OCI-LY1 (cell line): ENCODE measurements at regions not wholly inside any gene's neighbourhood (a gene's known extent, or its start where the extent isn't known, plus 50 kb on each side); places are given as distances from the start of the nearest gene placed in this dataset.

Experiments used
- H2AFZ ChIP-seq: fragments of 200-600 bp; sonication (generic), shearing (Covaris generic); 2 replicates; pipeline ENCODE4 v1.6.0; 2014; ENCODE audit warnings: antibody characterized with exemption, mild to moderate bottlenecking, low read length
- H3F3A ChIP-seq: fragments of 200-600 bp; sonication (generic), shearing (Covaris generic); 2 replicates; pipeline ENCODE4 v1.6.0; 2014; ENCODE audit warnings: mild to moderate bottlenecking, antibody characterized with exemption, low read length, moderate library complexity; ENCODE audit not compliant: insufficient read depth
- H3K27ac ChIP-seq: fragments of 200-600 bp; sonication (generic); 2 replicates; pipeline ENCODE4 v1.5.1; 2014; ENCODE audit warnings: low read length, mixed run types, mild to moderate bottlenecking, low read depth; ENCODE audit not compliant: poor library complexity, severe bottlenecking
- H3K27me3 ChIP-seq: fragments of 200-600 bp; sonication (generic); 2 replicates; pipeline ENCODE4 v1.6.0; 2014; ENCODE audit warnings: antibody characterized with exemption, mild to moderate bottlenecking, low read length, moderate library complexity; ENCODE audit not compliant: insufficient read depth
- H3K36me3 ChIP-seq: fragments of 200-600 bp; sonication (generic); 2 replicates; pipeline ENCODE4 v1.6.1; 2014; ENCODE audit warnings: mild to moderate bottlenecking, antibody characterized with exemption, low read length, moderate library complexity, mixed read lengths; ENCODE audit not compliant: insufficient read depth
- H3K4me1 ChIP-seq: fragments of 200-600 bp; sonication (generic); 2 replicates; pipeline ENCODE4 v1.5.1; 2014; ENCODE audit warnings: mild to moderate bottlenecking, low read length, moderate library complexity; ENCODE audit not compliant: insufficient read depth, severe bottlenecking
- H3K4me2 ChIP-seq: fragments of 200-600 bp; sonication (generic), shearing (Covaris generic); 2 replicates; pipeline ENCODE4 v1.6.1; 2014; ENCODE audit warnings: low read length
- H3K4me3 ChIP-seq: fragments of 200-600 bp; sonication (generic); 2 replicates; pipeline ENCODE4 v1.5.1; 2014; ENCODE audit warnings: low read length, low read depth, mild to moderate bottlenecking, mixed read lengths; ENCODE audit not compliant: poor library complexity, severe bottlenecking
- H3K79me2 ChIP-seq: fragments of 200-600 bp; shearing (Covaris generic); 2 replicates; pipeline ENCODE4 v1.6.1; 2016; ENCODE audit warnings: mixed run types, low read length, mixed read lengths; ENCODE audit not compliant: insufficient read depth
- H3K9ac ChIP-seq: fragments of 200-600 bp; sonication (generic), shearing (Covaris generic); 2 replicates; pipeline ENCODE4 v1.6.1; 2014; ENCODE audit warnings: mild to moderate bottlenecking, low read length, mixed read lengths
- H3K9me2 ChIP-seq: fragments of 200-600 bp; sonication (generic), shearing (Covaris generic); 2 replicates; pipeline ENCODE4 v1.6.1; 2014; ENCODE audit warnings: low read depth, mild to moderate bottlenecking, low read length, mixed read lengths
- H3K9me3 ChIP-seq: fragments of 200-600 bp; shearing (Covaris generic); 2 replicates; pipeline ENCODE4 v1.6.1; 2014; ENCODE audit warnings: low read length, mixed read lengths
- H4K20me1 ChIP-seq: fragments of 200-600 bp; sonication (generic), shearing (Covaris generic); 2 replicates; pipeline ENCODE4 v1.6.0; 2016; ENCODE audit warnings: mild to moderate bottlenecking, low read length; ENCODE audit not compliant: insufficient read depth
- EZH2 ChIP-seq: fragments of 200-600 bp; sonication (generic), shearing (Covaris generic); IDR thresholded peaks from 2 replicates; pipeline ENCODE4 v1.8.0; 2017; ENCODE audit warnings: borderline replicate concordance, mixed run types, mild to moderate bottlenecking, antibody characterized with exemption, low read length, moderate library complexity, mixed read lengths
- TF ChIP-seq, protein P1 (sequence below): fragments of 200-600 bp; sonication (generic), shearing (Covaris generic); IDR thresholded peaks from 2 replicates; pipeline ENCODE4 v1.5.1; 2017; ENCODE audit warnings: mild to moderate bottlenecking, antibody characterized with exemption, low read length, moderate library complexity, mixed read lengths

DNA sequence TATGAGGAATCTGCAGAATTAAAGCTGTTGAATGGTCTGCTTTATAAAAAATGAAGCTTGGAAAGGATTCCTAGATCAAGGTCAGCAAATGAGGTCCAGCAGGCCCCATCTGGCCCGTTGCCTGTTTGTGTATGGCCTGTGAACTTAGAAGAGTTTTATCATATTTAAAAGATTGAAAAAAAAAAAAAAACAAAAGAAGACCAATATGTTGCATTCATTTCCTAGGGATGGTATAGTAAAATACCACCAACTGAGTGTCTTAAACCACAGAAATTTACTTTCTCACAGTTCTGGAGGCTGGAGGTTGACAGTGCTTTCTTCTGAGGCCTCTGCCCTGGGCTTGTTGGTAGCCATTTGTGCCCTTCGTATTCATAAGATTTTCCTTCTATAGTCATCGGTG is 109.2 kb downstream of the PPP1R3A start:
- H3F3A ChIP-seq = no peaks in the 10 kb centered on the region

DNA sequence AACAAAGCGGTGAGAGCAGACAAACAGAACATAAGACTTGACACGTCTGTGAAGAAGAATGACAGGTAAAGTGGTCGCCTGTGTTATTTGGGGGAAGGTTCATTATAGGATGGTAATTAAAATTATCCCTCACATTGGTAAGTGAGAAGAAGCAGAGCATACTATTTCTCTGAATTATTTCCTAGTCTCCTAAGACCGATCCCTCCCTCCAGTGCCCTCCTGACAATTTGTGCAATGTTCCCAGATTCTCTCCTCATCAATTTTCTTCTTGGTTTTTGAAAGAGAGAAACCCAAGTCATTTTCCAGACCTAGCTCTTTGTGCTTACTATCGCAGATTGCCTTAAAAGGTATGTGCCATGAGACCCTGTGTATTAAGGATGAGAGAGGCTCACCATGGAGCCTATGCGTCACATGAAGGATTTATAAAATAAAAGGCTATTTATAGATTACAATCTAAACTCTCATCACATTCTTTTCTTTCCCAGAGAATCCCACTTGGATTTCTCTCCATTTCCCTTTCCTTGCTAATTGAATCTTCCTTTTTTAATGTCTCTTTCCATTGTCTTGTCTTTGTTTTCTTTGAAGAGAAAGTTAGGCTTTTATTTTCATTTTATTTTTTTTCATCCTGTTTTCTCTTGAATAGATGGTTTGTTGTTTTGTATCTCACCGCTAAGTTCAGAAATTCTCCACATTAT is 112.0 kb downstream of the PPP1R3A start:
- TF ChIP-seq, protein P1, sequence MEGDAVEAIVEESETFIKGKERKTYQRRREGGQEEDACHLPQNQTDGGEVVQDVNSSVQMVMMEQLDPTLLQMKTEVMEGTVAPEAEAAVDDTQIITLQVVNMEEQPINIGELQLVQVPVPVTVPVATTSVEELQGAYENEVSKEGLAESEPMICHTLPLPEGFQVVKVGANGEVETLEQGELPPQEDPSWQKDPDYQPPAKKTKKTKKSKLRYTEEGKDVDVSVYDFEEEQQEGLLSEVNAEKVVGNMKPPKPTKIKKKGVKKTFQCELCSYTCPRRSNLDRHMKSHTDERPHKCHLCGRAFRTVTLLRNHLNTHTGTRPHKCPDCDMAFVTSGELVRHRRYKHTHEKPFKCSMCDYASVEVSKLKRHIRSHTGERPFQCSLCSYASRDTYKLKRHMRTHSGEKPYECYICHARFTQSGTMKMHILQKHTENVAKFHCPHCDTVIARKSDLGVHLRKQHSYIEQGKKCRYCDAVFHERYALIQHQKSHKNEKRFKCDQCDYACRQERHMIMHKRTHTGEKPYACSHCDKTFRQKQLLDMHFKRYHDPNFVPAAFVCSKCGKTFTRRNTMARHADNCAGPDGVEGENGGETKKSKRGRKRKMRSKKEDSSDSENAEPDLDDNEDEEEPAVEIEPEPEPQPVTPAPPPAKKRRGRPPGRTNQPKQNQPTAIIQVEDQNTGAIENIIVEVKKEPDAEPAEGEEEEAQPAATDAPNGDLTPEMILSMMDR = no peak
- no peak for TF ChIP-seq EZH2
- no peak overlapping the region for H2AFZ ChIP-seq

More for the DNA sequence above, 109.2 kb downstream of the PPP1R3A start:
- Histone ChIP-seq H3K27me3 (no peaks in the 10 kb centered on the region), H3K27ac (no peak overlapping the region), H3K4me3 (no peak overlapping the region), H3K79me2 (no peaks in the 10 kb centered on the region), H3K9ac (no peak overlapping the region), H3K36me3 (no peaks in the 10 kb centered on the region), H3K4me2 (no peak overlapping the region), H3K9me3 (no peaks in the 10 kb centered on the region), H4K20me1 (no peaks in the 10 kb centered on the region), H3K9me2 (no peaks in the 10 kb centered on the region), H3K4me1 (no peaks in the 10 kb centered on the region), H2AFZ (no peak overlapping the region)
- TF ChIP-seq EZH2 = no peak
- TF ChIP-seq, protein P1 = no peak

DNA sequence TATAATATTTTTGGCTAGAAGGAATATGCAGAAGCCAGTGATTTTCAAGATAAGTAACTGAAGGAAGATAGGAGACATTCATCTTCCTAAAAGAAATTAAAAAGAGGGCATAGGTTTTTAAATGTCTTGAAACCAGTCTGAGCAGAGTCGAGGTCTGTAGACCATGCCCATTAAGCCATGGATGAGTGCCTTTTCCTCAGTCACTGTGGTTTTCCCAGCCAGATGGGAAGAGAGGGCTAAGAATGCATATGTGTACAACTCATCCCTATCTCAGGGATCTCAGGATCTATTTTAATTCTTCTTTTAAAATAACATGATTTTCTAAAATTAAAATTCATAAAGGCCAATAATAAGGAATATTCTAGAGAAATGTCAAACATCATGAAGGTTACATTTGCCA is 112.8 kb downstream of the PPP1R3A start:
- Histone ChIP-seq H4K20me1 (no peaks in the 10 kb centered on the region), H3K36me3 (no peaks in the 10 kb centered on the region), H3F3A (no peaks in the 10 kb centered on the region), H3K4me2 (no peak overlapping the region), H3K27ac (no peak overlapping the region), H3K27me3 (no peaks in the 10 kb centered on the region), H3K4me1 (no peaks in the 10 kb centered on the region), H3K9me2 (no peaks in the 10 kb centered on the region), H3K79me2 (no peaks in the 10 kb centered on the region), H3K9ac (no peak overlapping the region), H3K9me3 (no peaks in the 10 kb centered on the region), H2AFZ (no peak overlapping the region), H3K4me3 (no peak overlapping the region)
- no peak for TF ChIP-seq EZH2
- TF ChIP-seq, protein P1 = no peak

More for the DNA sequence above, 112.0 kb downstream of the PPP1R3A start:
- Histone ChIP-seq H3K4me1 (no peaks in the 10 kb centered on the region), H3K27ac (no peak overlapping the region), H3K4me2 (no peak overlapping the region), H3K79me2 (no peaks in the 10 kb centered on the region), H3K9ac (no peak overlapping the region), H3K9me2 (no peaks in the 10 kb centered on the region), H4K20me1 (no peaks in the 10 kb centered on the region), H3K4me3 (no peak overlapping the region), H3K9me3 (no peaks in the 10 kb centered on the region), H3K36me3 (no peaks in the 10 kb centered on the region), H3K27me3 (no peaks in the 10 kb centered on the region), H3F3A (no peaks in the 10 kb centered on the region)
